ENCODE measurements at regions not wholly inside any gene's neighbourhood (a gene's known extent, or its start where the extent isn't known, plus 50 kb on each side); places are given as distances from the start of the nearest gene placed in this dataset.

- TF ChIP-seq TEAD4 (IDR thresholded peaks at IDR 0.05; ENCODE audit: borderline replicate concordance, insufficient read depth) = no peak
- TF ChIP-seq USF1 (IDR thresholded peaks at IDR 0.05; ENCODE audit: borderline replicate concordance, low read depth) = no peak
- TF ChIP-seq CTCF (IDR thresholded peaks at IDR 0.05) = no peak
- TF ChIP-seq FOSL2 (IDR thresholded peaks at IDR 0.05; ENCODE audit: borderline replicate concordance, low read depth) = no peak
- TF ChIP-seq ELF1 (IDR thresholded peaks at IDR 0.05) = no peak
- no peak for TF ChIP-seq RXRA (IDR thresholded peaks at IDR 0.05; ENCODE audit: borderline replicate concordance, low read depth)
- TF ChIP-seq MEF2A (IDR thresholded peaks at IDR 0.05; ENCODE audit: borderline replicate concordance, low read depth) = no peak
- TF ChIP-seq SMC3 (IDR thresholded peaks at IDR 0.05; ENCODE audit: low read depth, low read length) = no peak
- no peak for TF ChIP-seq PBX3 (IDR thresholded peaks at IDR 0.05)
- no peak overlapping the region for H3K9ac ChIP-seq
- WGBS (ENCODE audit: low lambda C conversion rate) = 92% methylated on average over 5 of the region's 5 CpGs
- no peaks in the 10 kb centered on the region for H3K36me3 ChIP-seq (replicated peaks in 1 of 2; ENCODE audit: control insufficient read depth in 1 of 2, insufficient read depth in 2 of 2, low read length in 1 of 2)
- no peaks in the 10 kb centered on the region for H4K20me1 ChIP-seq (ENCODE audit: insufficient read depth)
- H3K4me2 ChIP-seq = no peak overlapping the region
- peaks cover 0 to 18% of the 10 kb centered on the region in 2 experiments; a peak in 2 of 4 replicates for H3K4me1 ChIP-seq (ENCODE audit: control insufficient read depth in 1 of 2, insufficient read depth in 2 of 2, low read depth in 1 of 2, low read length in 1 of 2)
- ChIA-PET CTCF (interaction anchor here (1.1 kb wide), 1 partner anchor 21 kb away, joined by 3 read pairs; no protein-coding TSS in a partner anchor), POLR2A (interaction anchor here (1.9 kb wide), 1 partner anchor 295 kb away, joined by 6 read pairs; no protein-coding TSS in a partner anchor)
- no peak for DNase-seq
- H3K4me3 ChIP-seq (ENCODE audit: low read depth in 2 of 2, low read length in 1 of 2) = no peak overlapping the region
- H3K9me3 ChIP-seq = no peaks in the 10 kb centered on the region
- no peak overlapping the region for H2AFZ ChIP-seq (ENCODE audit: low read depth)
- no peaks in the 10 kb centered on the region for H3K27me3 ChIP-seq (ENCODE audit: insufficient read depth)
- H3K9me2 ChIP-seq = no peaks in the 10 kb centered on the region
- H3K27ac ChIP-seq (ENCODE audit: low read depth in 2 of 2, low read length in 1 of 2) = no peak overlapping the region
- no peaks in the 10 kb centered on the region for H3K79me2 ChIP-seq (ENCODE audit: insufficient read depth)
- H3F3A ChIP-seq (replicated peaks; ENCODE audit: insufficient read depth) = no peaks in the 10 kb centered on the region
Observed at GRCh38 chr1:234906654-234907053, 222.0 kb downstream of the TOMM20 start.

GRCh38 chr1:234902774-234903547 lies 225.7 kb downstream of the TOMM20 start:
- Histone ChIP-seq H3K9me3 (no peaks in the 10 kb centered on the region), H3K4me1 (ENCODE audit: control insufficient read depth in 1 of 2, insufficient read depth in 2 of 2, low read depth in 1 of 2, low read length in 1 of 2) (peaks cover 7 to 26% of the 10 kb centered on the region in 2 experiments; a peak in 2 of 4 replicates), H3K4me2 (no peak overlapping the region), H3K4me3 (ENCODE audit: low read depth in 2 of 2, low read length in 1 of 2) (no peak overlapping the region), H3K27ac (ENCODE audit: low read depth in 2 of 2, low read length in 1 of 2) (no peak overlapping the region), H3K9ac (no peak overlapping the region), H2AFZ (ENCODE audit: low read depth) (no peak overlapping the region), H3K27me3 (ENCODE audit: insufficient read depth) (no peaks in the 10 kb centered on the region), H3K79me2 (ENCODE audit: insufficient read depth) (no peaks in the 10 kb centered on the region), H3K9me2 (no peaks in the 10 kb centered on the region), H3K36me3 (replicated peaks in 1 of 2; ENCODE audit: control insufficient read depth in 1 of 2, insufficient read depth in 2 of 2, low read length in 1 of 2) (no peaks in the 10 kb centered on the region), H4K20me1 (ENCODE audit: insufficient read depth) (no peaks in the 10 kb centered on the region), H3F3A (replicated peaks; ENCODE audit: insufficient read depth) (no peaks in the 10 kb centered on the region)
- no peak for TF ChIP-seq RXRA (IDR thresholded peaks at IDR 0.05; ENCODE audit: borderline replicate concordance, low read depth)
- no peak for TF ChIP-seq PBX3 (IDR thresholded peaks at IDR 0.05)
- no peak for TF ChIP-seq IRF3 (IDR thresholded peaks at IDR 0.05; ENCODE audit: low read depth, low read length)
- TF ChIP-seq ZBTB33 (IDR thresholded peaks at IDR 0.05; ENCODE audit: borderline replicate concordance, low read depth) = no peak
- TF ChIP-seq FOSL2 (IDR thresholded peaks at IDR 0.05; ENCODE audit: borderline replicate concordance, low read depth) = no peak
- ChIA-PET POLR2A (no interaction called here), CTCF (interaction anchor here (1.7 kb wide), 1 partner anchor 180 kb away, joined by 4 read pairs; no protein-coding TSS in a partner anchor)
- DNase-seq = no peak
- WGBS (ENCODE audit: low lambda C conversion rate) = 99% methylated on average over 7 of the region's 7 CpGs

Data from SK-N-SH (cell line).